HL-60 (cell line): ENCODE measurements at regions not wholly inside any gene's neighbourhood (a gene's known extent, or its start where the extent isn't known, plus 50 kb on each side); places are given as distances from the start of the nearest gene placed in this dataset.

ENCODE experiments used
- DNase-seq, 2 experiments: peaks; one replicate each; pipeline ENCODE4 v3.0.0-alpha.2; 2010 to 2020; ENCODE audit warnings: low read depth in 1 of 2, low spot score in 1 of 2
- H3K27ac ChIP-seq: fragments of 250-450 bp; sonication (Bioruptor Pico); replicated peaks from 2 replicates; pipeline ENCODE4 v1.5.1; 2020; ENCODE audit warnings: mild to moderate bottlenecking, moderate library complexity
- H3K27me3 ChIP-seq: fragments of 250-450 bp; sonication (Bioruptor Pico); 2 replicates; pipeline ENCODE4 v1.5.1; 2021; ENCODE audit warnings: mild to moderate bottlenecking, moderate library complexity; ENCODE audit not compliant: insufficient read depth, poor library complexity, severe bottlenecking
- H3K4me3 ChIP-seq: replicated peaks from 2 replicates; pipeline ENCODE4 v1.5.1; 2011; ENCODE audit warnings: mild to moderate bottlenecking, control low read depth, low read length; ENCODE audit not compliant: insufficient read depth
- GABPA ChIP-seq: IDR thresholded peaks from 2 replicates; pipeline ENCODE4 v1.6.1; 2012; ENCODE audit warnings: low read depth
- POLR2AphosphoS5 ChIP-seq: IDR thresholded peaks from 2 replicates; pipeline ENCODE4 v1.6.1; 2012; ENCODE audit warnings: low read depth
- SPI1 ChIP-seq: IDR thresholded peaks from 2 replicates; pipeline ENCODE4 v1.6.1; 2012; ENCODE audit warnings: low read depth, mild to moderate bottlenecking, borderline replicate concordance
- TF ChIP-seq, protein P1 (sequence below): IDR thresholded peaks from 2 replicates; pipeline ENCODE4 v1.6.1; 2012; ENCODE audit warnings: low read depth; ENCODE audit not compliant: insufficient replicate concordance
- TF ChIP-seq, protein P2 (sequence below): IDR thresholded peaks from one replicate; pipeline ENCODE4 v1.5.1; 2011; ENCODE audit warnings: low read length, control low read depth, inconsistent platforms; ENCODE audit not compliant: insufficient read depth

DNA sequence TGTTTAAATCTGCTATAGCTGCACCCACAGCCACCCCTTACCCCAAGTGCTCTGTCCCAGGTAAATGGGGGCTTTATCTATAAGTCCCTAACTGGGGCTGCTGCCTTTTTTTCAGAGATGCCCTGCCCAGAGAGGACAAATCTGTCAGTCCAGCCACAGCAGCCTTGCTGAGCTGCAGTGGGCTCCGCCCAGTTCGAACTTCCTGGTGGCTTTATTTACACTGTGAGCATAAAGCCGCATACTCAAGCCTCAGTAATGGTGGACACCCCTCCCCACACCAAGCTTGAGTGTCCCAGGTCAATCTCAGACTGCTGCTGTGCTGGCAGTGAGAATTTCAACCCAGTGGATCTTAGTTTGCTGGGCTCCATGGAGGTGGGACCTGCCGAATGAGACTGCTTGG, 505.2 kb downstream of the CBLN4 start:
- Histone ChIP-seq H3K4me3 (no peak overlapping the region), H3K27ac (no peak overlapping the region), H3K27me3 (no peaks in the 10 kb centered on the region)
- no peak for TF ChIP-seq GABPA
- TF ChIP-seq, protein P1, sequence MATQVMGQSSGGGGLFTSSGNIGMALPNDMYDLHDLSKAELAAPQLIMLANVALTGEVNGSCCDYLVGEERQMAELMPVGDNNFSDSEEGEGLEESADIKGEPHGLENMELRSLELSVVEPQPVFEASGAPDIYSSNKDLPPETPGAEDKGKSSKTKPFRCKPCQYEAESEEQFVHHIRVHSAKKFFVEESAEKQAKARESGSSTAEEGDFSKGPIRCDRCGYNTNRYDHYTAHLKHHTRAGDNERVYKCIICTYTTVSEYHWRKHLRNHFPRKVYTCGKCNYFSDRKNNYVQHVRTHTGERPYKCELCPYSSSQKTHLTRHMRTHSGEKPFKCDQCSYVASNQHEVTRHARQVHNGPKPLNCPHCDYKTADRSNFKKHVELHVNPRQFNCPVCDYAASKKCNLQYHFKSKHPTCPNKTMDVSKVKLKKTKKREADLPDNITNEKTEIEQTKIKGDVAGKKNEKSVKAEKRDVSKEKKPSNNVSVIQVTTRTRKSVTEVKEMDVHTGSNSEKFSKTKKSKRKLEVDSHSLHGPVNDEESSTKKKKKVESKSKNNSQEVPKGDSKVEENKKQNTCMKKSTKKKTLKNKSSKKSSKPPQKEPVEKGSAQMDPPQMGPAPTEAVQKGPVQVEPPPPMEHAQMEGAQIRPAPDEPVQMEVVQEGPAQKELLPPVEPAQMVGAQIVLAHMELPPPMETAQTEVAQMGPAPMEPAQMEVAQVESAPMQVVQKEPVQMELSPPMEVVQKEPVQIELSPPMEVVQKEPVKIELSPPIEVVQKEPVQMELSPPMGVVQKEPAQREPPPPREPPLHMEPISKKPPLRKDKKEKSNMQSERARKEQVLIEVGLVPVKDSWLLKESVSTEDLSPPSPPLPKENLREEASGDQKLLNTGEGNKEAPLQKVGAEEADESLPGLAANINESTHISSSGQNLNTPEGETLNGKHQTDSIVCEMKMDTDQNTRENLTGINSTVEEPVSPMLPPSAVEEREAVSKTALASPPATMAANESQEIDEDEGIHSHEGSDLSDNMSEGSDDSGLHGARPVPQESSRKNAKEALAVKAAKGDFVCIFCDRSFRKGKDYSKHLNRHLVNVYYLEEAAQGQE, result no peak
- TF ChIP-seq SPI1, result no peak
- TF ChIP-seq, protein P2, sequence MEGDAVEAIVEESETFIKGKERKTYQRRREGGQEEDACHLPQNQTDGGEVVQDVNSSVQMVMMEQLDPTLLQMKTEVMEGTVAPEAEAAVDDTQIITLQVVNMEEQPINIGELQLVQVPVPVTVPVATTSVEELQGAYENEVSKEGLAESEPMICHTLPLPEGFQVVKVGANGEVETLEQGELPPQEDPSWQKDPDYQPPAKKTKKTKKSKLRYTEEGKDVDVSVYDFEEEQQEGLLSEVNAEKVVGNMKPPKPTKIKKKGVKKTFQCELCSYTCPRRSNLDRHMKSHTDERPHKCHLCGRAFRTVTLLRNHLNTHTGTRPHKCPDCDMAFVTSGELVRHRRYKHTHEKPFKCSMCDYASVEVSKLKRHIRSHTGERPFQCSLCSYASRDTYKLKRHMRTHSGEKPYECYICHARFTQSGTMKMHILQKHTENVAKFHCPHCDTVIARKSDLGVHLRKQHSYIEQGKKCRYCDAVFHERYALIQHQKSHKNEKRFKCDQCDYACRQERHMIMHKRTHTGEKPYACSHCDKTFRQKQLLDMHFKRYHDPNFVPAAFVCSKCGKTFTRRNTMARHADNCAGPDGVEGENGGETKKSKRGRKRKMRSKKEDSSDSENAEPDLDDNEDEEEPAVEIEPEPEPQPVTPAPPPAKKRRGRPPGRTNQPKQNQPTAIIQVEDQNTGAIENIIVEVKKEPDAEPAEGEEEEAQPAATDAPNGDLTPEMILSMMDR, result no peak
- TF ChIP-seq POLR2AphosphoS5, result no peak
- DNase-seq, result no peak

DNA sequence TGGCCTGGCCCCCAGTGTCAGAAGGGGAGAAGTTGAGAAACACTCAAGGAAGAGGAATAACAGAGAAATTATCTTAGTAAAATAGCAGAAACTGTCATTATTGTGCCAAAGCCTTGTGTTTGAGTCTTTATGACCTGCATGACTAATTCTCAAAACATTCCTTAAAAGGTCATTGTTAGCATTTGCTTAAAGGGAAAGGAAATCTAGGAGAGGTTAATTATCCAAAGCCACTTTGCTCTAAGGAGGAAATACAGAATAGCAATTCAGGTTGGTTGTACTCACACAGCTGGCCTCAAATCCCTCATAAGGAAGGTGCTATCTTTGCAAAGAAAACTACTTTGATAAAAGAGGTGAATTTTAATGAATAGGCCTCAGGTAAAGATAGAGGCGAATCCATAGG, 516.7 kb downstream of the CBLN4 start:
- TF ChIP-seq POLR2AphosphoS5, result no peak
- TF ChIP-seq, protein P1, result no peak
- TF ChIP-seq, protein P2, result no peak
- no peak for TF ChIP-seq GABPA
- TF ChIP-seq SPI1, result no peak
- no peak overlapping the region for H3K27ac ChIP-seq
- no peaks in the 10 kb centered on the region for H3K27me3 ChIP-seq
- no peak overlapping the region for H3K4me3 ChIP-seq
- DNase-seq, result no peak

DNA sequence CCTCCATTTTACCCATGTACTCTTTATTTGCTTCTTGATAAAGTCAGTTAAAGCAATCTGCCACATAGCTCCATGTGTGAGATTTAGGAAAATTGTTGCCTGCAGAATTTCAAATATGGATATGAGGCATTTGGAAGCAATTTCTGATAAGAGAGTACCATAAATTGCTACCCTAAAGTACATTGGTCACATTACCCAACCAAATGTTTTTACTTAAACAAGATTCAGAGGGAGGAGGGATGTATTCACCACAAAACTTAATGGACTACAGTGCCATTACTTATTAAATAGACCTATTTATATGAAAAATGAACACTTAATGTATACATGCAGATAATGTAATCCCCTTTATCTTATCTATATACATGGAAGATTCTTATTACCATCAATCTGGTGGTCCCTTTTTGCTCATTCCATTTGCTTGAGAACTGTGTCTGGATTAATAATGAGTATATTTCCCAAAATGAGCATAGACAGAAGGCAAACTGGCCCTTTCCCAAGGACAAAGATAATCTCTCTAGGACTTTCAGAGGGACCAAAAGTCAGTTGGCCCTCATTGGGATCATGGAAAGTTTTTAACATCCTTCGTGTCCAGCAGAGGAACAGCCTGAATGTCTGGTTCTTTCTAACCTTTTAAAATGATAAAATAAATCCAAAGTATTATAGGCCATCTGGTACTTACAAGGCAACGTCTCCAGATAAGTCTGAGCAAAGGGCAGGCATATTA, 526.4 kb downstream of the CBLN4 start:
- TF ChIP-seq GABPA (no peak), POLR2AphosphoS5 (no peak), SPI1 (no peak)
- TF ChIP-seq, protein P2, result no peak
- TF ChIP-seq, protein P1, result no peak
- Histone ChIP-seq H3K27me3 (no peaks in the 10 kb centered on the region), H3K27ac (no peak overlapping the region), H3K4me3 (no peak overlapping the region)
- no peak for DNase-seq
